ENCODE measurements at regions not wholly inside any gene's neighbourhood (a gene's known extent, or its start where the extent isn't known, plus 50 kb on each side); places are given as distances from the start of the nearest gene placed in this dataset.

GRCh38 chr6:50362706-50363105 is 313.0 kb upstream of the DEFB112 start:
- TF ChIP-seq ZNF549 (tag by site-specific recombination; IDR thresholded peaks at IDR 0.05) (no peak), ZNF473 (tag by site-specific recombination; IDR thresholded peaks at IDR 0.05) (no peak), PRDM10 (tag by site-specific recombination; IDR thresholded peaks at IDR 0.05) (no peak), CTCF (tag by site-specific recombination; IDR thresholded peaks at IDR 0.05) (no peak), ZNF704 (tag by site-specific recombination; IDR thresholded peaks at IDR 0.05) (no peak), ZNF24 (tag by site-specific recombination; IDR thresholded peaks at IDR 0.05) (no peak), ZFP37 (tag by site-specific recombination; IDR thresholded peaks at IDR 0.05) (no peak)

All from HEK293 (cell line).